ENCODE measurements at regions not wholly inside any gene's neighbourhood (a gene's known extent, or its start where the extent isn't known, plus 50 kb on each side); places are given as distances from the start of the nearest gene placed in this dataset.

DNA sequence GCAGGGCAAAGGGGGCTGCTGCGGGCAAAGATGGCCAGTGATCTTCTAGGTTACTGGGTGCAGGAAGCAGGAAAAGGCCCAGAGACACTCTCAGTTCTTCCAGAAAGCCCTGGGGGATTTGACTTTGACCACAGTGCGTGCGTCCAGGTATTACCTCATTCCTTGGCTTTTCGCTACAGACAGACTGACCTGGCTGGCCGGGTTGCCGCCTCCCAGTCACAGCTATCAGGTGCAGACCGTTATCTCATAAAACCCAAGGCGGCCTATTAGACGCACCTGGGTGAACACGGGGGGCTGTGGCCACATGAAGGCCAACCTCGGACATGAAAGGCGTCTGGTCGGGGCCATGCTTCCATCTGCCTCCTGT, 80.3 kb downstream of the FOXL3 start:
- no peak overlapping the region for H3K27ac Mint-ChIP-seq
- Histone ChIP-seq H3K18ac (ENCODE audit: insufficient read length, low read depth, low read length) (no peak overlapping the region), H4K5ac (ENCODE audit: insufficient read length, low read depth, low read length) (no peak overlapping the region), H2BK15ac (ENCODE audit: low read depth, low read length) (no peak overlapping the region), H3K27me3 (ENCODE audit: insufficient read depth, low read length) (no peaks in the 10 kb centered on the region), H2BK20ac (ENCODE audit: low read depth, low read length, poor library complexity, severe bottlenecking) (no peak overlapping the region), H3K79me2 (ENCODE audit: insufficient read depth, low read length) (no peaks in the 10 kb centered on the region), H2AFZ (ENCODE audit: low read length) (no peak overlapping the region), H2BK5ac (ENCODE audit: insufficient read length, low read length) (no peak overlapping the region), H4K91ac (ENCODE audit: insufficient read length, low read depth, low read length) (no peak overlapping the region), H4K20me1 (ENCODE audit: control insufficient read depth, insufficient read depth, insufficient read length) (no peaks in the 10 kb centered on the region), H3K23ac (ENCODE audit: insufficient read length, low read depth, low read length) (no peak overlapping the region), H3K9me3 (ENCODE audit: control insufficient read depth, low read depth, low read length) (no peaks in the 10 kb centered on the region), H3T11ph (ENCODE audit: low read length) (no peak overlapping the region), H3K56ac (ENCODE audit: insufficient read length, low read depth, low read length) (no peak overlapping the region), H4K8ac (replicated peaks; ENCODE audit: insufficient read length, low read depth, low read length) (no peak overlapping the region), H2AK5ac (ENCODE audit: insufficient read length, low read length) (no peak overlapping the region), H3K4ac (ENCODE audit: low read depth, low read length) (no peak overlapping the region), H2BK120ac (ENCODE audit: low read depth, low read length, poor library complexity, severe bottlenecking) (no peak overlapping the region), H3K4me2 (ENCODE audit: insufficient read depth, insufficient read length, low read length) (no peak overlapping the region), H2BK12ac (ENCODE audit: insufficient read length, low read depth, low read length) (no peak overlapping the region), H3K79me1 (ENCODE audit: insufficient read depth, low read depth, low read length, poor library complexity, severe bottlenecking) (no peaks in the 10 kb centered on the region), H3K9ac (ENCODE audit: extremely low read depth, insufficient read length, low read length) (no peak overlapping the region), H3K4me1 (ENCODE audit: insufficient read depth, low read length) (no peaks in the 10 kb centered on the region), H3K14ac (ENCODE audit: insufficient read depth, low read length) (no peak overlapping the region), H3K27ac (ENCODE audit: insufficient read length, low read depth, low read length) (no peak overlapping the region), H3K23me2 (ENCODE audit: insufficient read length, low read depth, low read length, poor library complexity, severe bottlenecking) (no peaks in the 10 kb centered on the region)
- no CpG with 5 or more reads among the region's 13 CpGs for WGBS (ENCODE audit: extremely low coverage, insufficient read length, low lambda C conversion rate)
- no peak for DNase-seq
- H3K9me3 Mint-ChIP-seq: no peaks in the 10 kb centered on the region; a peak in 1 of 5 replicates
- TF ChIP-seq, protein P1, sequence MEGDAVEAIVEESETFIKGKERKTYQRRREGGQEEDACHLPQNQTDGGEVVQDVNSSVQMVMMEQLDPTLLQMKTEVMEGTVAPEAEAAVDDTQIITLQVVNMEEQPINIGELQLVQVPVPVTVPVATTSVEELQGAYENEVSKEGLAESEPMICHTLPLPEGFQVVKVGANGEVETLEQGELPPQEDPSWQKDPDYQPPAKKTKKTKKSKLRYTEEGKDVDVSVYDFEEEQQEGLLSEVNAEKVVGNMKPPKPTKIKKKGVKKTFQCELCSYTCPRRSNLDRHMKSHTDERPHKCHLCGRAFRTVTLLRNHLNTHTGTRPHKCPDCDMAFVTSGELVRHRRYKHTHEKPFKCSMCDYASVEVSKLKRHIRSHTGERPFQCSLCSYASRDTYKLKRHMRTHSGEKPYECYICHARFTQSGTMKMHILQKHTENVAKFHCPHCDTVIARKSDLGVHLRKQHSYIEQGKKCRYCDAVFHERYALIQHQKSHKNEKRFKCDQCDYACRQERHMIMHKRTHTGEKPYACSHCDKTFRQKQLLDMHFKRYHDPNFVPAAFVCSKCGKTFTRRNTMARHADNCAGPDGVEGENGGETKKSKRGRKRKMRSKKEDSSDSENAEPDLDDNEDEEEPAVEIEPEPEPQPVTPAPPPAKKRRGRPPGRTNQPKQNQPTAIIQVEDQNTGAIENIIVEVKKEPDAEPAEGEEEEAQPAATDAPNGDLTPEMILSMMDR (conservative IDR thresholded peaks at IDR 0.05): no peak
- no peaks in the 10 kb centered on the region; the same call in none of the 2 replicates for H3K27me3 Mint-ChIP-seq (ENCODE audit: low read depth)
- no peak overlapping the region for H3K4me3 Mint-ChIP-seq
- H3K36me3 Mint-ChIP-seq (ENCODE audit: insufficient read depth in 1 of 3, low read depth in 3 of 3): no peaks in the 10 kb centered on the region
- H3K4me1 Mint-ChIP-seq: peaks cover 5 to 37% of the 10 kb centered on the region in 2 experiments; a peak in 3 of 4 replicates
